OCI-LY7 (cell line): ENCODE measurements at regions not wholly inside any gene's neighbourhood (a gene's known extent, or its start where the extent isn't known, plus 50 kb on each side); places are given as distances from the start of the nearest gene placed in this dataset.

ENCODE experiments used
- CTCF ChIP-seq: fragments of 200-600 bp; sonication (generic); conservative IDR thresholded peaks from 2 replicates; pipeline ENCODE4 v1.5.1; 2014; ENCODE audit warnings: mild to moderate bottlenecking, antibody characterized with exemption, low read length, moderate library complexity, mixed read lengths
- EZH2phosphoT487 ChIP-seq: fragments of 200-600 bp; sonication (generic); IDR thresholded peaks from 2 replicates; pipeline ENCODE4 v1.6.1; 2018; ENCODE audit warnings: low read depth, borderline replicate concordance, mild to moderate bottlenecking, mixed run types, antibody characterized with exemption, low read length, moderate library complexity, mixed read lengths

GRCh38 chr17:33847900-33848299 is 407.2 kb upstream of the CCL2 start:
- TF ChIP-seq CTCF (no peak), EZH2phosphoT487 (no peak)
